A549 (cell line): ENCODE measurements at regions not wholly inside any gene's neighbourhood (a gene's known extent, or its start where the extent isn't known, plus 50 kb on each side); places are given as distances from the start of the nearest gene placed in this dataset.

Experiments
- BHLHE40 ChIP-seq: IDR thresholded peaks from 2 replicates; pipeline ENCODE4 v1.6.1; 2012; ENCODE audit warnings: low read depth, low read length, inconsistent platforms
- CBX8 ChIP-seq: fragments of 200-600 bp; sonication (generic); IDR thresholded peaks from 2 replicates; pipeline ENCODE4 v1.6.1; 2016
- CHD2 ChIP-seq: fragments of 150-350 bp; IDR thresholded peaks from 2 replicates; pipeline ENCODE4 v1.6.1; 2014; ENCODE audit warnings: low read length; ENCODE audit not compliant: partially characterized antibody
- CTCF ChIP-seq: fragments of >200 bp; sonication (Bioruptor Twin); formaldehyde crosslinking; IDR thresholded peaks from 3 replicates; pipeline ENCODE4 v1.5.1; 2016
- EP300 ChIP-seq, 2 experiments: fragments of >200 bp; sonication (Bioruptor Twin); formaldehyde crosslinking; IDR thresholded peaks; 2 replicates in 1 of 2; 3 replicates in 1 of 2; pipeline ENCODE4 v1.6.1; 2016 to 2017
- ESRRA ChIP-seq: fragments of 150-350 bp; IDR thresholded peaks from 2 replicates; pipeline ENCODE4 v1.6.1; 2014; ENCODE audit warnings: mild to moderate bottlenecking, low read length, borderline replicate concordance
- MAX ChIP-seq: IDR thresholded peaks from 2 replicates; pipeline ENCODE4 v1.6.1; 2012

DNA sequence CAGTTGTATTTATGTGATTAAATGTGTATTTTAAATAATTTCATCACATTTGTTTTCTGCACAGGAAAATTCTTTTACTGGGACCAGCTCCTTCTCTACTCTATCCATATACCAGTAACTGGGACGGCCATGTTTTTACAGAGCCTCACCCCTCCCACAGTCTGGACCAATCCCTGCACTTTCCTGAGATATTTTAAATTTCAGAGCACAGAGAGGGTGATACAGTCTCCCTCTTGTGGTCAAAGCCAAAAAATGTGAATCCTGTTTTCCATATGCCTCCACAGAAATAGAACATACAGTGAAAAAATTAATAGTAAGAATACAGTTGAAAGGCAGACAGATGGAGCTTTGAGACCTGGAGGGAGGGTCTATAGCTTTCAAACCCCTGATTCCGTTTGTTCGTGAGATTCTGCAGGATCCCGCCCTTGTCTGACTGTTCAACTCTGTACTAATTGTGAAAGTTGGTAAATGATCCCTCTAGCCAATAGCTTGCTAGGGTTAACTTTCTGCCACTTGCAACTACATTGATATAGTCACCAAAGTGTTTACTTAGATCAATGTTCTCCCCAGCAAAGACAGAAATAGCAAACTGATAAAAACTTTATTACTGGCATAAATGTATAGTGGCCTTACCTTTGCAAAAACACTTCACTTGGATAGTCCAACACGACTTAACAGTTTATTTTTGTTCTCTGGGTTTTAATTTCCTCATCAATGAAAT, 172.2 kb downstream of the PPARGC1A start:
- no peak for TF ChIP-seq EP300 (IDR thresholded peaks at IDR 0.05)
- TF ChIP-seq CTCF, result peak; percentile 12; the same call in 1 of the 3 replicates
- no peak for TF ChIP-seq MAX
- no peak for TF ChIP-seq CHD2
- TF ChIP-seq BHLHE40, result no peak
- TF ChIP-seq CBX8, result no peak
- no peak for TF ChIP-seq ESRRA
